Cerebellar cortex (tissue), 1 donor: ENCODE measurements at regions not wholly inside any gene's neighbourhood (a gene's known extent, or its start where the extent isn't known, plus 50 kb on each side); places are given as distances from the start of the nearest gene placed in this dataset.
A peak's percentile ranks its signal among the peaks of the same experiment; 100 is the strongest.
"Not testable (repeated sequence)": the region's sequence is repeated elsewhere in the genome, so short reads cannot be mapped to it uniquely, and the experiment has no call there.

Source experiments
- DNase-seq: peaks from one replicate; pipeline ENCODE4 v3.0.0-alpha.2; 2015; ENCODE audit warnings: low spot score

DNA sequence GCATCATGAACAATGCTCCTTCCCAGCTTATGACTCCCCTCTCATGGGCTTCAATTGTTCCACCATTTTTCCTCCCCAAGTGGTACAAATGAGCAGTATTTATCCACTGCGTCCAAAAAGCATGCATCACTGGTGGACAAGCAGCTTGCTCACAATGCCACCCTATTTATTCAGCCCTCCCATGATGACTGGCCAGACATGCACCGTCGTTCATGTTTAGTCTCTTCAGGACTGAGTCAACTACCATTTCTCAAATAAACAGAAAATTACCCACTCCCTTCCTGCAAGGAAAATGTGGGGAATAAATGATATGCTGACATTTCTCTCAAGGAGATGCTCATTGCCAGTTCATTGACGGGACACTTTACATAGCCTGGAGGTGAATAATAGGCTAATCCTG is 300.4 kb downstream of the C6orf118 start:
- no peak for DNase-seq

DNA sequence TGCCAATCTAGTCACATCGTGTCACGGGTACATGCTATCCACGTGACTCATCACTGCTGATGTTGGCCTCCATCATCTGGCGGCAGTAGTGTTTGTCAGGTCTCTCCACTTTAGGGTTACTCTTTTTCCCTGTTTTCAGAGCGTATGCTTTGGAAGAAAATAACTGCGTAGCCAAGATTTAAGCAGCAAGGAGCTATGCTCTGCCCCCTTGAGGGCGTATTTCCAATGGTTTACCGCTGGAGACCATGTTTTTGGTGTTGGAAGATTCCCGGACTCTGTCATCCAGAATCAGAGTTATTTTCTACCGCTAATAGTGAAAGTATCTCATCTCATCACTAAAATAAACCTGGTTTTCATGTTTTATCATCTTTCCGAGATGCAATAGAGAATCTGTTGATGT is 306.5 kb downstream of the C6orf118 start:
- DNase-seq: no peak

DNA sequence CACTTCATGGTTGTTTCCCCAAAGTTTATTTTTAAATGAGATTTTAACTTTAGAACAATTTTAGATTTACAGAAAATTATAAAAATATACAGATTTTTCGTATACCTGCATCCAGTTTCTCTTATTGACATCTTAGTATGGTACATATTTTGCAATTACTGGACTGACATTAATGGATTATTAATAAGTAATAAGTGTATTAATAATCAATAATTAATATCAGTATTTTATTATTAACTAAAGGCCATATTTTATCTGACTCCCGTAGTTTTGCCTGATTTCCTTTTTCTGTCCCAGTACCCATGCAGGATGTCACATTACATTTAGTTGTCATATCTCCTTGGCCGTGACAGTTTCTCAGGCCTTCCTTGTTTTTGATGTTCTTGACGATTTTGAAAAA is 307.0 kb downstream of the C6orf118 start:
- DNase-seq: no peak

DNA sequence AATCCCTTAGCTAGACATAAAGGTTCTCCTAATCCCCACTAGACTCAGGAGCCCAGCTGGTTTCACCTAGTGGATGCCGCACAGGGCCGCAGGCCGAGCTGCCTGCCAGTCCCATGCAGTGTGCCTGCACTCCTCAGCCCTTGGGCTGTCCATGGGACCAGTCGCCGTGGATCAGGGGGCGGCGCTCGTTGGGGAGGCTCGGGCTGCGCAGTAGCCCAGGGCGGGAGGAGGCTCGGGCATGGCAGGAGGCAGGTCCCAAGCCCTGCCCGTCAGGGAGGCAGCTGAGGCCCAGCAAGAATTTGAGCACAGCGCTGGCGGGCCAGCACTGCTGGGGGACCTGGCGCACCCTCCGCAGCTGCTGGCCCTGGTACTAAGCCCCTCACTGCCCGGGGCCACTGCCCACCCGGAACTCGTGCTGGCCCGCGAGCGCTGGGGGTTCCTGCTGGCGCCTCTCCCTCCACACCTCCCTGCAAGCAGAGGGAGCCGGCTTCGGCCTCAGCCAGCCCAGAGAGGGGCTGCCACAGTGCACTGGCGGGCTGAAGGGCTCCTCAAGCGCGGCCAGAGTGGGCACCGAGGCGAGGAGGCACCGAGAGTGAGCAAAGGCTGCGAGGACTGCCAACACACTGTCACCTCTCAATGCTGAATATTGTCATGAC is 307.8 kb downstream of the C6orf118 start:
- DNase-seq: no peak

DNA sequence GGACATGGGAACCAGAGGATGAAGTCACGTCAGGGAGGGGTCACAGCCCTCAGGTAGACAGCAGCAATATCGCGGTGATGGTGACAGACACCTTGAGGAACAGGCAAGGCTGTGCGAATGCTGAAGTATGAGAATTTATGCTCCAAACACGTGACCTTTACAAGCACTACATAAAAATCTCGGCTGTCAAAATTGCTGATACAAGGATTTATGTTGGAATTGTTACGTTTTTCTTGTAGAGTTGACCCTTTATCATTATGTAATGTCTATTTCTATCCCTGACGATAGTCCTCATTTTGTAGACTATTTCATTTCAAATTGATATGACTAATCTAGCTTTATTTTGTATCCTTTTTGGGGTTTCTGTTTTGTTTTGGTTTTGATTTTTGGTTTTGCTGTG is 311.1 kb downstream of the C6orf118 start:
- DNase-seq: no peak

GRCh38 chr6:164996838-164997237 is 312.6 kb downstream of the C6orf118 start:
- no peak for DNase-seq

- DNase-seq: no peak
Observed at GRCh38 chr6:164991573-164991972, 317.8 kb downstream of the C6orf118 start.

GRCh38 chr6:164990901-164991300 is 318.5 kb downstream of the C6orf118 start:
- DNase-seq: no peak

GRCh38 chr6:164982389-164982788 is 327.0 kb downstream of the C6orf118 start:
- DNase-seq: no peak

DNA sequence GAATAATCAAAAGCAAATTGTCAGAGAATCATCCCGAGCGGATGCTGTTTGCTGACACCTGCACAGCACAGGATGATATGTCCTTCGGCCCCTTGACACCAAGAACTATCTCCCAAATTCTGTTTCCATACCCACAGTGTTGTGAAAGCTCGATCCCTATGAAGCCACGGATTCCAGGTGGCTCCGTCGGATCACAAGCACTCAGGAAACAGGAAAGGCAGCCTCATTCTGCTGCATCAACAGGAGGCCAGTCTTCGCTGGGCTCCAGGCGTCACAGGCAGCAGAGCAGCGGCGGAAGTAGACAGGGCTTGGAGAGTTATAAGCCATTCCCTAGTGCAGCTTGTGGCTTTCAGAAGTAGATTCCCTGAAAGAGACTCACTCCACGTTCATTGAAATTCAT is 342.3 kb downstream of the C6orf118 start:
- DNase-seq: no peak

DNA sequence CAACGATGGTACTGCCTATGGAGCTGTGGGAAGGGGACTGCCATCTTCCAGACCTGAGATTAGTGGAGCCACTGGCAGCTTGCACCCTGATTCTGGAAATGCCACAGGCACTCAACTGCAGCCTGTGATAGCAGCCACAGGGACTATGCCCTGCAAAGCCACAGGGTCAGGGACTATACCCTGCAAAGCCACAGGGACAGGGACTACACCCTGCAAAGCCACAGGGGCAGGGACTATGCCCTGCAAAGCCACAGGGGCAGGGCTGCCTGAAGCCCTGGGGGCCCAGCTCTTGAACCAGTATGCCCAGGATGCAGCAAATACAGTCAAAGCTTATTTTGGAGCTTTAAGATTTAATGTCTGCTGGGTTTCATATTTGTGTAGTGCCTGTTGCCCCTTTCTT is 346.6 kb downstream of the C6orf118 start:
- DNase-seq: no peak

DNA sequence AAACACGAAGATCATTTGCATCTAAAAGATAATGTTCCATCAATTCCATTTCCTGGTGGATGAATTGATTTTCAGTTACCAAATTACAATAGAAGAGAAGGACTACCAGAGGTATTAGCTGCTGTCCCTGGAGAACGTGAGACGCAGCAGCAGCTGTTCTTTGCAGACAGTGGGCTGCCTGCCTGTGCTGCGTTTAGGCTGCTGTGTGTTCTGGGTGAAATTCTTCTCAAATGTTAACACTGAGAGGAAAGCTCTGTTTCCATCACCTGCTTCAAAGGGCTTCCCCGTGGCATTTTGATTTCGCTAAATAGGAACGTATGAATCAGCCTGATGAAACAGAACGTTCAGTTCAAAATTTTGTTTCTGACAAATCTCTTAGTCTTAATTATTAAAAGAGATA is 362.2 kb downstream of the C6orf118 start:
- DNase-seq: no peak

- DNase-seq: no peak
Observed at GRCh38 chr6:164942271-164942670, 367.1 kb downstream of the C6orf118 start.

DNA sequence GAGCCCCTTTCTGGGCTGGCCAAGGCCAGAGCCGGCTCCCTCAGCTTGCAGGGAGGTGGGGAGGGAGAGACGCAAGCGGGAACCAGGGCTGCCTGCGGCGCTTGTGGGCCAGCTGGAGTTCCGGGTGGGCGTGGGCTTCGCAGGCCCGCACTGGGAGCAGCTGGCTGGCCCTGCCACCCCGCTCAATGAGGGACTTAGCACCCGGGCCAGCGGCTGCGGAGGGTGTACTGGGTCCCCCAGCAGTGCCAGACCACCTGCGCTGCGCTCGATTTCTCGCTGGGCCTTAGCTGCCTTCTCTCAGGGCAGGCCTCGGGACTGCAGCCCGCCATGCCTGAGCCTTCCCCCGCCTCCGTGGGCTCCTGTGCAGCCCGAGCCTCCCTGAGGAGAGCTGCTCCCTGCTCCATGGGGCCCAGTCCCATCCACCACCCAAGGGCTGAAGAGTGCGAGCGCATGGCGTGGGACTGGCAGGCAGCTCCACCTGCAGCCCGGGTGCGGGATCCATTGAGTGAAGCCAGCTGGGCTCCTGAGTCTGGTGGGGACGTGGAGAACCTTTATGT is 376.1 kb downstream of the C6orf118 start:
- DNase-seq: not testable (repeated sequence)

GRCh38 chr6:164929408-164929977 is 379.9 kb downstream of the C6orf118 start:
- no peak for DNase-seq

DNA sequence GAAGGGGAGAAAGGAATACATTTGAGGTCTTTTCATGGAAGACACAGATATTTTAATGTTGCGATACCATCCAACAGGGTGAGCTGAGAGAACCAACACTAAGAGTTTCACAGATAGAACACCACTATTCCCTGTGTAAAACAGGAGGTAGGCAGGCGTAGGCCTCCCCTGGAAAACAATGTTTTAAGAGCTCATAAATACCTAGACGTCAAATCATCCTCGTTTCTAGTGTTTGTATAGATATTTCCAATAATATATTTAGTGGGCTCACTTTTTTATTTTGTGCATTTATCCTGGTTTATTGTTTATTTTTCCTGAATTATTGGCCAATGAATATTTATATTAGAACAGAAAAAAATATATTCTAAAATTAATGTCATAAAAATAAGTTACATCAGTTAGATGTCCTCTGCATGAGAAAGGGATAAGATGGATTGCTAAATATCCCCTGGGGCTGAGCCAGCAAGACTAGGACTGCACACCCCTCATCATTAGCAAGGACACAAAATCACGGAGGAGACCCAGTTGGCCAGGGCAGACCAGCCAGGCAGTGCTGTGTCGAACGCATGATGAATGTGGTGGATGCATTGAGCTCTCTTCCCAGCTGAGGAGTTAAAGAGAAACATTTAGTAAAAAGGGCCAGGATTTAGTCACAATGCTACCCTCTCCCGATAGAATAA is 380.5 kb downstream of the C6orf118 start:
- DNase-seq: peak; percentile 23

GRCh38 chr6:164928057-164928727 is 381.2 kb downstream of the C6orf118 start:
- peak; percentile 68 for DNase-seq

GRCh38 chr6:164927288-164928056 is 381.9 kb downstream of the C6orf118 start:
- DNase-seq: peak; percentile 90

- DNase-seq: no peak
Observed at GRCh38 chr6:164926686-164927085, 382.7 kb downstream of the C6orf118 start.

DNA sequence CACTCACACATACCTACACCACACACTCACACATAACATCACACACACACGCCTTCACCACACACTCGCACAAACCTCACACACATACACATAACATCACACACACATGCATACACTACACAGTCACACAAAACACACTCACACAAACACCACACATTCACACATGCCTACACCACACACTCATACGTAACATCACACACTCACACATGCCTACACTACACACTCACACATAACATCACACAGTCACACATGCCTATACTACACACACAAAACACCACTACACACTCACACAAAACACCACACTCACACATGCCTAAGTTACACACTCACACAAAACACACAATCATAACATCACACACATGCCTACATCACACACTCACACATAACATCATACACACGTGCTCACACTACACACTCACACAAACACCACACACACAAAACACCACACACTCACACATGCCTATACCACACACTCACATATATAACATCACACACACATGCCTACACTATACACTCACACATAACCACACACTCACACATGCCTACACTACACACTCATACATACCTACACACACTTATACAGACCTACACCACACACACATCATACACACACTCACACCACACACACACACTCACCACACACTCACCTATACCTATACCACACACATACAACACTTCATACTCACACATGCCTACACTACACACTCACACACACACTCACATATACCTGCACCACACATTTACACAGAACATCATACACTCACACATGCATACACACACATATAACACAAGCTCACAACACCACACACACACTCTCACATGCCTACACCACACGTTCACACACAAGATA is 383.5 kb downstream of the C6orf118 start:
- DNase-seq: no peak

DNA sequence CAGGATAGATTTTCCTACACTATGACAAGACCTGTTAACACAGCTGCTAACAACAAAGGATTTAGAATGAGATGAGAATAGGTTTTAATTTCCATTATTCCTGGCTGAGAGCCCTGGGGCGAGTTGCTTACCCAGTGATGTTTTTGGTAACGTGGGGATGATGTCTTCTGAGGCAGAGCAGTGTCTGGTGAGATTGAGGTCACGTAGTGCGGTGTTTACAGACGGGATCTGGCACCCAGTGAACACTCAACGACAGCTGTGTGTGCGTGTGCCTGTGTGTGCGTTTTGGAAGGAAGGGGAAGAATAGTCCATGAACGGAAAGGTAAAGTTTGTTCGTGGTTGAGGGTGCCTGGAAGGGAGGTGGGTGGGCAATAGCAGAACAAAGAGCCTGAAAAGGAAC is 384.7 kb downstream of the C6orf118 start:
- no peak for DNase-seq
